ENCODE measurements at regions not wholly inside any gene's neighbourhood (a gene's known extent, or its start where the extent isn't known, plus 50 kb on each side); places are given as distances from the start of the nearest gene placed in this dataset.

- ChIA-PET POLR2A (no interaction called here), CTCF (no interaction called here)
- H3K9me3 ChIP-seq (ENCODE audit: control insufficient read depth, insufficient read depth, low read depth, low read length), result no peaks in the 10 kb centered on the region
- no peaks in the 10 kb centered on the region for H3K36me3 ChIP-seq (ENCODE audit: control insufficient read depth in 2 of 2, insufficient read depth in 1 of 2, low read length in 2 of 2)
- no peak overlapping the region for H3K4me3 ChIP-seq (ENCODE audit: low read depth, low read length)
- H3K27ac ChIP-seq (ENCODE audit: extremely low read depth, low read depth, low read length), result no peak overlapping the region
- no peaks in the 10 kb centered on the region; the same call in 1 of the 2 replicates for H3K4me1 ChIP-seq (ENCODE audit: control insufficient read depth, insufficient read depth, low read length)
- TF ChIP-seq ZNF510 (tag by site-specific recombination; IDR thresholded peaks at IDR 0.05; ENCODE audit: insufficient replicate concordance) (no peak), ZNF571 (tag by site-specific recombination; IDR thresholded peaks at IDR 0.05) (no peak), ZNF610 (tag by site-specific recombination; IDR thresholded peaks at IDR 0.05; ENCODE audit: borderline replicate concordance) (no peak), ZNF692 (tag by site-specific recombination; IDR thresholded peaks at IDR 0.05) (no peak), ZNF473 (tag by site-specific recombination; IDR thresholded peaks at IDR 0.05) (no peak)
Observed at GRCh38 chr16:86902656-86903001, 324.3 kb downstream of the FOXL1 start.

- H3K4me3 ChIP-seq (ENCODE audit: low read depth, low read length), result no peak overlapping the region
Observed at GRCh38 chr16:86903068-86903467, 324.7 kb downstream of the FOXL1 start.

DNA sequence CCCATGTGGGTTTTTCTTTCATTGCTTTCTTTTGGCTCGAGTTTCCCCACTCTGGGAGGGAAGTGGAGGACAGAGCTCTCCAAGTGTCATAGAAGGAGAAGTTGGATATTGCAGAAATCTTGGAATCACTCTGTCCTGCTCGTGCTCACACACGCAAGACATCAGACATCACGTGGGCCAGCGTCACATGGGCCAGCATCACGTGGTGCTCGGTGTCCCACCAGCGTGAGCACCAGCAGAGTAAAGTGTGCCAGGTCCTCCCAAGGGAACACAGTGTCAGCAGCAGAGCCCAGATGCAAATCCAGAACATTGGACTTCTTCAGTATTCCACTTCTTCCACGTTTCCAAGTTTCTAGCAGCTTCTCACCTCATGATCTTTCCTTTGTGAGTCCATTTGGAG is 327.0 kb downstream of the FOXL1 start:
- CTCF ChIA-PET, result no interaction called here
- no peak overlapping the region for H3K4me3 ChIP-seq (ENCODE audit: low read depth, low read length)
- POLR2A ChIA-PET, result no interaction called here
- no peaks in the 10 kb centered on the region; the same call in 1 of the 2 replicates for H3K4me1 ChIP-seq (ENCODE audit: control insufficient read depth, insufficient read depth, low read length)
- H3K9me3 ChIP-seq (ENCODE audit: control insufficient read depth, insufficient read depth, low read depth, low read length), result no peaks in the 10 kb centered on the region
- no peaks in the 10 kb centered on the region for H3K36me3 ChIP-seq (ENCODE audit: control insufficient read depth in 2 of 2, insufficient read depth in 1 of 2, low read length in 2 of 2)
- no peak overlapping the region for H3K27ac ChIP-seq (ENCODE audit: extremely low read depth, low read depth, low read length)
- no peak for TF ChIP-seq ZNF155 (tag by site-specific recombination; IDR thresholded peaks at IDR 0.05)
- TF ChIP-seq ZNF324 (tag by site-specific recombination; IDR thresholded peaks at IDR 0.05), result no peak
- no peak for TF ChIP-seq HOXA7 (CRISPR knock-in tag; IDR thresholded peaks at IDR 0.05; ENCODE audit: borderline replicate concordance)
- TF ChIP-seq ZFHX2 (tag by site-specific recombination; conservative IDR thresholded peaks at IDR 0.05), result no peak
- TF ChIP-seq KLF8 (tag by site-specific recombination; IDR thresholded peaks at IDR 0.05), result no peak
- no peak for TF ChIP-seq ZSCAN30 (tag by site-specific recombination; IDR thresholded peaks at IDR 0.05)
- TF ChIP-seq ZNF248 (tag by site-specific recombination; IDR thresholded peaks at IDR 0.05), result no peak
- no peak for TF ChIP-seq ELK4 (IDR thresholded peaks at IDR 0.05; ENCODE audit: borderline replicate concordance, low read depth, low read length)
- TF ChIP-seq ZNF19 (tag by site-specific recombination; IDR thresholded peaks at IDR 0.05; ENCODE audit: low read depth), result no peak
- no peak for TF ChIP-seq ZNF138 (tag by site-specific recombination; IDR thresholded peaks at IDR 0.05; ENCODE audit: borderline replicate concordance)
- TF ChIP-seq MZF1 (tag by site-specific recombination; IDR thresholded peaks at IDR 0.05; ENCODE audit: borderline replicate concordance), result no peak
- TF ChIP-seq ZNF423 (tag by site-specific recombination; IDR thresholded peaks at IDR 0.05), result no peak
- TF ChIP-seq ZNF266 (tag by site-specific recombination; IDR thresholded peaks at IDR 0.05; ENCODE audit: low read depth), result no peak
- no peak for TF ChIP-seq ZNF37A (tag by site-specific recombination; IDR thresholded peaks at IDR 0.05)
- TF ChIP-seq ZNF473 (tag by site-specific recombination; IDR thresholded peaks at IDR 0.05), result no peak
- no peak for TF ChIP-seq ZNF513 (tag by site-specific recombination; IDR thresholded peaks at IDR 0.05)
- no peak for TF ChIP-seq KLF10 (tag by site-specific recombination; IDR thresholded peaks at IDR 0.05)
- TF ChIP-seq TRIM28 (IDR thresholded peaks at IDR 0.05; ENCODE audit: borderline replicate concordance, low read length), result no peak
- TF ChIP-seq ZNF670 (tag by site-specific recombination; IDR thresholded peaks at IDR 0.05; ENCODE audit: low read depth), result no peak
- TF ChIP-seq ZNF704 (tag by site-specific recombination; IDR thresholded peaks at IDR 0.05), result no peak

More at GRCh38 chr16:86903068-86903467, 324.7 kb downstream of the FOXL1 start:
- 0 out of 2 replicates have a peak, but pooled peaks have one; percentile 17 for TF ChIP-seq ZNF768 (tag by site-specific recombination; IDR thresholded peaks at IDR 0.05)
- TF ChIP-seq, protein P1, sequence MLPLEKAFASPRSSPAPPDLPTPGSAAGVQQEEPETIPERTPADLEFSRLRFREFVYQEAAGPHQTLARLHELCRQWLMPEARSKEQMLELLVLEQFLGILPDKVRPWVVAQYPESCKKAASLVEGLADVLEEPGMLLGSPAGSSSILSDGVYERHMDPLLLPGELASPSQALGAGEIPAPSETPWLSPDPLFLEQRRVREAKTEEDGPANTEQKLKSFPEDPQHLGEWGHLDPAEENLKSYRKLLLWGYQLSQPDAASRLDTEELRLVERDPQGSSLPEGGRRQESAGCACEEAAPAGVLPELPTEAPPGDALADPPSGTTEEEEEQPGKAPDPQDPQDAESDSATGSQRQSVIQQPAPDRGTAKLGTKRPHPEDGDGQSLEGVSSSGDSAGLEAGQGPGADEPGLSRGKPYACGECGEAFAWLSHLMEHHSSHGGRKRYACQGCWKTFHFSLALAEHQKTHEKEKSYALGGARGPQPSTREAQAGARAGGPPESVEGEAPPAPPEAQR (tag by site-specific recombination; IDR thresholded peaks at IDR 0.05), result no peak
- no peaks in the 10 kb centered on the region; the same call in 1 of the 2 replicates for H3K4me1 ChIP-seq (ENCODE audit: control insufficient read depth, insufficient read depth, low read length)
- ChIA-PET CTCF (no interaction called here), POLR2A (no interaction called here)
- no peaks in the 10 kb centered on the region for H3K36me3 ChIP-seq (ENCODE audit: control insufficient read depth in 2 of 2, insufficient read depth in 1 of 2, low read length in 2 of 2)
- no peak overlapping the region for H3K27ac ChIP-seq (ENCODE audit: extremely low read depth, low read depth, low read length)
- no peaks in the 10 kb centered on the region for H3K9me3 ChIP-seq (ENCODE audit: control insufficient read depth, insufficient read depth, low read depth, low read length)
